KBM-7 (cell line): ENCODE measurements at regions not wholly inside any gene's neighbourhood (a gene's known extent, or its start where the extent isn't known, plus 50 kb on each side); places are given as distances from the start of the nearest gene placed in this dataset.

Source experiments
- DNase-seq: peaks from one replicate; pipeline ENCODE4 v3.0.0-alpha.2; 2015
- in situ Hi-C: fragments of 300-500 bp; cut with MboI; formaldehyde crosslinking; loops from 2 replicates; pipeline ENCODE4 v1.14.3; 2020; ENCODE audit warnings: low sequenced_read_pairs, low pct_unique_long_range_greater_than_20kb, mixed read lengths

GRCh38 chr15:94667109-94667508 is 435.7 kb downstream of the MCTP2 start:
- DNase-seq = no peak
- in situ Hi-C loops = no loop called here

- DNase-seq = peak; percentile 49
- in situ Hi-C loops = no loop called here
Observed at GRCh38 chr15:94670438-94671034, 439.2 kb downstream of the MCTP2 start.

- no peak for DNase-seq
- in situ Hi-C loops = no loop called here
Observed at GRCh38 chr15:94671858-94672532, 440.6 kb downstream of the MCTP2 start.

GRCh38 chr15:94673801-94674200 is 442.4 kb downstream of the MCTP2 start:
- no peak for DNase-seq
- in situ Hi-C loops = no loop called here

DNA sequence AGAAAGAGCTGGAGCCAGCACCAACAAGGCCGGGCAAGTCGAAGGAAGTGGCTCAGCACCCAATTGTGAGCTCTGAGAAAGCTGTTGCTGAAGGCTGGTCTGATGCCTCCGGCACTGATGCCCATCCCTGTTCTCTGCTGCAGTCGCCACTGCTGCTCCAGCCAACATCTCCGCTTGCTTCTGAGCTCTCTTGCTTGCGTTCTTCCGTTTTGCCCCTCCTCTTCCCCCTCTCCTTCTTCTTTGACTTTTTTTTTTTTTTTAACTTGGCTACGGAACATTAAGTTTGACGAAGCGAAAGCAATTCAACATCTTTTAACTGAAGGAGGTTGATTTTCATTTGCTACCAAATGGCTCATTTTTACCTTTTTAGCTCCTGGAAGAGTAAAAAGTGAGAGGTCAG is 442.9 kb downstream of the MCTP2 start:
- DNase-seq = no peak
- in situ Hi-C loops = no loop called here

DNA sequence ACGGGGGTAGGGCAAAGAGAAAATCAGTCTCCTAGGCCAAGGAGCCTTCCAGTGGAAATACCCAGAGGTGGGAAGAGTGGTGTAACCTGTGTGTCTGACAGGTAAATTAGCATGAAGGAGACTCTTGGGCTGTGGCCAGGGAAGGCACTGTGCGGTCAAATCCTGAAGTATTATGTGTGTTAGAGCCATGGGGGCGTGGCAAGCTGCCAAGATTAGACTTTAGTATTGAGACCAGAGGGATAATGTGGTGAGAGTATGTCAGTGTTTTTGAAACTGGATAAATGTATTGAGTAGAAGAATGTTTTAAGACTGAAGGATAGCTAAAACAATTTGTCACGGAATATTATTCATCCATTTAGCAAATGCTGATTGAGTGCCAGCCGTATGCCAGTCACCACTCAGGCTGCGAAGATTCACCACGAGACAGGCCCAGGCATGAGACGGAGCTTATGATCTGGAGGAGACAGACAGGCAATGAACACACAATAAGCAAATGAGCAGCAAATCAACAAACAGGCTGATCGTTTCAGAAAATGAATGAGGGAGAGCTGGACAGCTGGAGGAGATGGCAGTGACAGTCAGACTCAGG is 445.9 kb downstream of the MCTP2 start:
- in situ Hi-C loops = no loop called here
- no peak for DNase-seq

GRCh38 chr15:94682171-94682570 is 450.8 kb downstream of the MCTP2 start:
- in situ Hi-C loops = no loop called here
- DNase-seq = no peak

- no peak for DNase-seq
- in situ Hi-C loops = no loop called here
Observed at GRCh38 chr15:94683902-94684301, 452.5 kb downstream of the MCTP2 start.

GRCh38 chr15:94691169-94691568 is 459.8 kb downstream of the MCTP2 start:
- in situ Hi-C loops = no loop called here
- no peak for DNase-seq

DNA sequence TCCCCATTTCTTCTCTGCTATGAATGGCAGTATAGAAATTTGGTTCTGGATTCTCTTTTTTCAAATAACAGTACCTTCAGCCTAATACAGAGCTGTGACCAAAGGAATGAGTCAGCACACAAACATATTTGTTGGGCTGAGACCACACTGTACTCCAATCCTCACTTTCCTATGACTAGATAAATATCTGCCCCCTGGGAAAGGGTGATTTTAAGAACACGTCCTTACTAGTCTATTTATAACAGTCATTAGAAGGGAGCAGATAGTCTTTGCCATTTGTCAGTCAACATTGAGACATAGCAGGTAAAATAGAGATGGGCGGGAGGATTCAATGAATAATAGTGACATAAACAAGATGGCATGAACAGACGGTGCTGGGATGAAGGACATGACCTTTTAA is 461.3 kb downstream of the MCTP2 start:
- no peak for DNase-seq
- in situ Hi-C loops = no loop called here

DNA sequence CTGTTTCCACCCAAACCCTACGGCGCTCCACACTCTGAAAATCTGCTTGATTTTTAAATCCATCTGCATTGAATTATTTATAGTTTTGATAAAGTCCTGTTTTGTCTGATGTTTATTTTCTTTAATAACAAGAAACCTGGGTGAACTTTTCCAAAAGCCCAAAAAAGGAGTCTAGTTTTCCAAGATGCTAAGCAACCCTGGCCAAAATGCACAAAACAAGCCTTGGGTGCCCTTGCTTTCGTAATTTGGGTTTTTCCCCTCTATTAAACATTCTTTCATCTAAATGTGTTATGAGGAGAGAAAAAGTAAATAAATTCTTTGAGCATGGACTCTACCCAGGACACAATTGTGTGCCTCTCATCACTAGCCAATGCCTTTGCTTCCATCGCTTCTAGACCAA is 468.9 kb downstream of the MCTP2 start:
- no peak for DNase-seq
- in situ Hi-C loops = no loop called here

- no peak for DNase-seq
Observed at GRCh38 chr15:94701281-94701985, 470.1 kb downstream of the MCTP2 start.

GRCh38 chr15:94703596-94703995 is 472.2 kb downstream of the MCTP2 start:
- DNase-seq = no peak
- in situ Hi-C loops = no loop called here

More at GRCh38 chr15:94701281-94701985, 470.1 kb downstream of the MCTP2 start:
- in situ Hi-C loops = no loop called here

DNA sequence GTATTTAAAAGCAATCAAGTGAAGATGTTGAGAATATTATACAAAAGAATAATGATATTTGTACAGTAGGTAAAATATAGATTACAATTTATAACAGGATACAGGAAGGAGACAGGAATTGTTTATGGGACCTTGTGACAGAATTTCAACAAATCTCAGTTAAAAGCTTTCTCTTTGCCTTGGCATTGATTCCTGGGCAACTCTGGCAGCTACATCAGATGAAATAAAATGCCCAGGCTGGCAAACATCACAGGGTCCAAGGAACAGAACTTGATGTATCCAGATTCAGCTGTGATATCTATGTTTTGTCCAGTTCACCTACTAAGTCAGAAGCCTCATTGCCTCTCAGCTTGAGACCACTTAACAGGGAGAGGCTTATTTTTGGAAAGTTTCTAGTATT is 473.1 kb downstream of the MCTP2 start:
- DNase-seq = no peak
- in situ Hi-C loops = no loop called here

DNA sequence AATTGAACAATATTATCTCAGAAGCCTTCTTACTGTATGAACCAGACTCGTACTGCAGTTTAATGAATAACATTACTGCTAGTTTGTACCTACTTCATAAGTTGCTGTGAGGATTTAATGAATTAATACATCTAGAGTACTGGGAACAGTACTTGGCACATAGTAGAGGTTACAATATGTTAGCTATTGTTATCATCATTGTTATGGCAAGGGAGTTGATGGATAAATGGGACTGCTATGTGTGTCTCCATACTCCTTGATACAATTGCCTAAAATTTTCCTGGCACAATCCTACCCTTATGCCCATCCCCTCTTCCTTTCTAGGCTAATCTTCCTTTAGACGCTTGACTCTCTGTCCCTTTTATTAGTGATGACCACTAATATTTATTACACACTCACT is 473.6 kb downstream of the MCTP2 start:
- no peak for DNase-seq
- in situ Hi-C loops = no loop called here

GRCh38 chr15:94709319-94709718 is 478.0 kb downstream of the MCTP2 start:
- no peak for DNase-seq
- in situ Hi-C loops = no loop called here

DNA sequence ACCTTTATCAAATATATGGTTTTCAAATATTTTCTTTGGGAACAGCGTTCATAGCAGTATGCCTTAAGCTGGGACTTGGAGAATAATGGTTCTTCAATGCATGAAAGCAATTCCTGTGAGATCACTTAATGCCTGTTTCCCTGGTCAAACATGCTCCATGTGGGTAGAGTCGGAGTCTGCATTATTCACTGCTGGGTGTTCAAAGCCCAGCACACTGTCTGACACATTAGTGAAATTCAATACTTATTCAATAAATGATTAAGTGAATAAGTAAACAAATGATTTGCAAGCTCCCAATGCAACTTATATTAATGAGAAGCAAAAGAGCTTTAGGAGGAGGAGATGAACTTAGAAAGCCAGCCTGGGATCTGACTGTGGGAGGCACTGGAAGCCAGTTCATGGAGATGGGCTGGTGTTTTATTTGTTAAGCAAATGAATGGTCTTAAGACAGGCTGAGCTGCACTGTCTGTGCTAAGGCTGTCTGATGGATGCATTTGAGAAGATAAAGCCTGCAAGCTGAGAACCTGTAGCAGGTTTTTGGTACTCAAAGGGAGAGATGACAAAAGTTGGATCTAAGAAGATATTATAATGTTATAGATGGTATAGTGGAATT is 490.8 kb downstream of the MCTP2 start:
- DNase-seq = no peak
- in situ Hi-C loops = no loop called here

DNA sequence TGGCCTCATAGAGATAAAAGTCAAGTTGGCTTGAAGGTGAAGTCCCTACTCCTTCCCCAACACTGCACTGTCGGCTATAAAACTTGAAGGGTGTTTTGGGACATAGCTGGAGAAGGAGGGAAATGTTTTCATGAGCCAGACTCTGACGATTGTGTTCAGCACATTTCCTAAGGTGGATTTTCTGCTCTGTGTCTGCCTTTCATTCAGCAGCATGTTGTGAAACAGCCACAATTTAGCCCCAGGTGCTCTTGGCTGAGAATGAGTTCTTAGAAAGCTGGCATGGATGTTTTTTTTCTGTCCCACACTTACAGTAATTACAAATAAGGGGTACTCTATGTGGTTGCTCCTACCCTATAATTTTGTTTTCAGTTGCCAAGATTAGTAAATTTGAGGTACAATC is 492.4 kb downstream of the MCTP2 start:
- in situ Hi-C loops = no loop called here
- DNase-seq = no peak

DNA sequence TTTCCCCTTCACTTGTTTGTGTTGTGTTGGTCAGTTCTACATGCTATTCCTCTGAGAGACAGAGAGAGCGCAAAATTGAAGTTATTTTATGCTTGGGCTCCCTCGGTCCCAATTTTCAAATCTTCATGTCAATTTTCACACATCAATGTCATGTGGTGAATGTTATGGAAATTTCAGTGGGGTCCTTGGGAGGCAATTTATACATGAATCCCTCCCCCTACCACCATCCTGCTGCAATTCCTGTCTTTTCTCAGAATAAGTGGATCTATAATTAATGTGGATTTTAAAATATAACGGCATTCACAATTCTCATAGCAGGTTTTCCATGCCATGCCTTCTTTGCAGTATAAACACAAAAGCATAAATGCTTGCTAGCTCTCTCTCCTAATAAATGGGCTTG is 499.9 kb downstream of the MCTP2 start:
- in situ Hi-C loops = no loop called here
- DNase-seq = no peak

DNA sequence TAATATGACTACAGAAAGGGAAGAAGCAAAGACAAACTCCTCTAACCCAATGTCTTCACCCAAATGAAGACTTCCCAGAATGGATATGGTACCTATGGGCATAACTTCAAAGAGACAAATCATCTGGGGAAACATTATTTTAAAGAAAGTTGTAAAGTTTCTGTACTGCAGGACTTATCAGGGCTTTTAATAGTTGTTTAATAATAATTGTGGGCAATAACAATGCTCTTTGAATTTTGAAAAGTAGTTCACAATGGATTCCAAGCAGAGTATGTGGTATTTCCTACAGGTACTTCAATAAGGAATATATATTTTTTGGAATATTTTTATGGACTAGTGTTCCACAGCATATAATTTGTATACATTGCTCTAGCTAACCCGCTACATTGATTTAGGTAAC is 503.1 kb downstream of the MCTP2 start:
- DNase-seq = no peak

More for the DNA sequence above, 503.1 kb downstream of the MCTP2 start:
- in situ Hi-C loops = no loop called here
